ENCODE measurements at regions not wholly inside any gene's neighbourhood (a gene's known extent, or its start where the extent isn't known, plus 50 kb on each side); places are given as distances from the start of the nearest gene placed in this dataset.

GRCh38 chr13:73737214-73737613, 397.0 kb downstream of the KLF12 start:
- no peak for DNase-seq

DNA sequence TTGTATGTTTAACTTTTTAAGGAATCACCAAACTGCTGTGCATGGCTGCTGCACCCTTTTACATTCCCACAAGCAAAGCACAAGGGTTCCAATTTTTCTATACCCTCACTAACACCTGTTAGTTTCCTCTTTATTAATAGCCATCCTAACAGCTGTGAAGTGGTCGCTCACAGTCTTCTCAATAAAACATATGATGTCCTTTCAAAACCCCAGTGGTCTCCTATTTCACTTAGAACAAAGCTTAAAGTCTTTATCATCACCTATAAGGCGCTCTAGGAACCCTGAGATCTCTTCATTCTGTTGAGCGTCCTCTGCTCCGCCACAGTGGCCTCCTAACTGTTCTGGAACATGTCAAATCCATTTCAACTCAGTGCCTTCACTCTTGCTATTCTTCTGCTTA, 400.5 kb downstream of the KLF12 start:
- DNase-seq = no peak

DNA sequence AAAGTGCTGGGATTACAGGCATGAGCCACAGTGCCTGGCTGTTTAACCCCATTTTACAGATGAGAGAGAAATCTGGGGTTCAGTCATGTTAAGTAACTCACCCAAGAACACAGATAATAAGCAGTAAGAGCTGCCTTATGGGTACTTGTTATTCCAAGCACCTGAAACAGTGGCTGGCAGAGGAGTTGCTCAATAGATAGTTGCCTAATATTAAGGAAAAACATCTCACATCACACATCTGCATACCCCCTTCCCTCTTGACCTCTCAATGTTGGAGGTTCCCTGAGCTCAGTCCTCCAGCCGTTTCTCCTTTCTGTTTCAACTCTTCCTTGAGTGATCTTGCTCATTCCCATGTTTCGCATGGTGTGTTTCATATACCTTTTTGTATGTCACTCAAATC, 401.9 kb downstream of the KLF12 start:
- DNase-seq = no peak

DNA sequence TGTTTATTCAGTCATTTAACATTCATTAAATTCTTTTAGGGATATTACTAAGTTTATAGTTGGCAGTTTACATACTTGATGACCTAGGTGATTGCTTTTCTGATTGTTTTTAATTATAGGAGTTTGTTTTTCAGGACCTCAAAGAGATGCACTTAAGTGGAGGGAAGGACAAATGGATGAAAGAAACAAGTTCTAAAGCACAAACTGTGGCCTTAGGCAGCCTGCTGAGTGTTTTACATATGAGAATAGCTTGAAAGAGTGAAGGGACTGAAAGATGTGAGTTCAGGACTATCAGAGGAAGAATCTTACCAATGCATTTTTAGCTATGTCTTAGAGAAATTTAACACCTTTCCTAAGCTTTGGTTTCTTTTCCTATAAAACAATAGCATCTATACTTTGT, 402.6 kb downstream of the KLF12 start:
- DNase-seq = no peak

GRCh38 chr13:73730014-73730413, 404.2 kb downstream of the KLF12 start:
- DNase-seq = no peak

GRCh38 chr13:73729046-73729445, 405.2 kb downstream of the KLF12 start:
- no peak for DNase-seq

DNA sequence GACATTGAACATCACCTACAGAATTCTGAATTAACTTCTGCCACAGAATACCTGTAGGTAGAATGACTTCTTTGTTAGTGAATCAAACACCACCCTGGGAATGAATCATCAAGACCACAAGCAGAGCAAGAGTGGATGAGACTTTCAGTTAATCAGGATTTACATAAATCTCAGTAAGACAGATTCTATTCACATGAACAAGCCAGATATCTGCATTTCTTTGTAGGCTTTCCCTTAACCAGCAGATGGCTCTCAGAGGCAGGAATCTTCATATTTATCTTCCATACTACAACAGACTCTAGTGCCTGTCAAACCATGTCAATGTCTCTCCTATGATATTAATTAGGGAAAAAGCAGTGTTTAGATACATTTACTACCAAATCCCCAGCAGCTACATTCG, 412.1 kb downstream of the KLF12 start:
- no peak for DNase-seq

GRCh38 chr13:73721571-73721970, 412.6 kb downstream of the KLF12 start:
- DNase-seq = no peak

GRCh38 chr13:73720216-73720840, 413.9 kb downstream of the KLF12 start:
- DNase-seq = no peak

DNA sequence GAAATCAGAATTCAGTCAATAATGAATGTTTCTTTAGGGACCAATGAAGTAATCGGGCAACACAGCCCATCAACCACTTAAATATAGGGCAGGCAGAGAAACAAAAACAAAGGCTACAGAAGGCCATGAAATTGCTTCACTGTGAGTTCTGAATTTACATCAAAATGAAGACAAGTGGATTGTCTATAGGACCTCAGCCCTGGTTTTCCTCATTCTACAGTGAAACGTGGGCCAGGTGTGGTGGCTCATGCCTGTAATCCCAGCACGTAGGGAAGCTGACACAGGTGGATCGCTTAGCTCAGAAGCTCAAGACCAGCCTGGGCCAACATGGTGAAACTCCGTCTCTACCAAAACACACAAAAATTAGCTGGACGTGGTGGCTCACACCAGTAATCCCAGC, 416.0 kb downstream of the KLF12 start:
- DNase-seq = no peak

DNA sequence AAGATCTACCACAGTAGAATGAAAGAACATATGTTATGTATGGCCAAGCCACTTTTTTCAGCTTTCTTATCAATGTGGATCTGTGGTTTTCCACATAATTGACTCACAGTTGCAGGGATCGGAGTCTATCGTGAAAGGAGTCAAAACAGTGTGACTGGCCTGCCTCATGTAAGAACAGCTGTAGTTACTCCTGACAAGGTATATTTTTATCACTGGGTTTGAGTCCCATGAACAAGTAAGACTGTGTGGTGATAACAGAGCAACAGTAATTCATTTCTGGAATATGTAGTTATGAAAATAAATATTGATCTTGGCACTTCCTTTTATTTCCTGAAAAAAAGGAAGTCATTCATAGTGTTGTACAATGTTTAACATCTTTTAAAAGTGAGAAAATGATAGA, 416.6 kb downstream of the KLF12 start:
- DNase-seq = no peak

DNA sequence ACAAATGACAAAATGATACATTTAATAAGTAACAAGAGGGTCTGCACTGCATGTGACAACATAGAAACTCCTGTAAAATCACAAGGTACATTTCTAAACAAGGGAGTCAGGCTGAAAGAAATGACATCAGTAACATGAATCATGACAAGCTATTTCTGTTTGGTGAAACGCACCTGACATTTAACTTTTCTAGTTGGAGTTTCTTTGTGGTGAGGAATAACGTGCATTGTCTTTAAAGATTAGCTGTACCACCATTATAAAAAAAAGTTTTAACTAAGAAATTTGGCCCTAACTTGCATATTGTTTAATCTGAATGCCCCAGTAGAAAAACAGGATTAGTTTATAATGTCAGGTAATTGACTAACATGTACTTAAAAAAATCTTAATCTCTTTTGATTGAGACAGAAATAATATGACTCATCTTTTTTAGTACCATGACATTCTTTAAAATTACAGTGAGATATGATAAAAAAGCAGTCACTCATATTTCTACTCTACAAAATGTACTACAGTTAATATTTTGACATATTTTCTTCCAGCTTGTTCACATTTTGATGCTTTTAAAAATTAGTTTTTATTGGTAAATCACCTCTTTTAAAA, 418.2 kb downstream of the KLF12 start:
- DNase-seq = no peak

- DNase-seq = peak; percentile 12
Observed at GRCh38 chr13:73715114-73715910, 418.9 kb downstream of the KLF12 start.

DNA sequence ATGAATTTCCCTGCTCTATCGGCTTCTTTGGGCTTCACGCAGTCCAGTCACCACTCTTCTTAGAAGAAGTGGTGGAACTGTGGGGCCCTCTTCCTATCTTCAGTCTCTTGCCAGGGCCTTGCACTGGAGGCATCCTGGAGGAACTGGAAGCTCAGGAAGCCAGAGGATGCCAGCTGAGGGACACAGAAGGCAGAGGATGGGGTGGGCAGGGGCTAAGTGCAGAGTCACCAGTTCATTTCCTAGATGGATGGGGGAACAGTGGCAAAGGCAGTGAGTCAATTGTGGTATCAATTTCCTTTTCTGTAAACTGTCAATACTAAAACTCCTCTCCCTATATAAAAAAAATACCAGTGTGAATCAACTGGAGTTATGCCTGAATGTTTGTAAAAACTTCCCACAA, 419.7 kb downstream of the KLF12 start:
- DNase-seq = no peak

DNA sequence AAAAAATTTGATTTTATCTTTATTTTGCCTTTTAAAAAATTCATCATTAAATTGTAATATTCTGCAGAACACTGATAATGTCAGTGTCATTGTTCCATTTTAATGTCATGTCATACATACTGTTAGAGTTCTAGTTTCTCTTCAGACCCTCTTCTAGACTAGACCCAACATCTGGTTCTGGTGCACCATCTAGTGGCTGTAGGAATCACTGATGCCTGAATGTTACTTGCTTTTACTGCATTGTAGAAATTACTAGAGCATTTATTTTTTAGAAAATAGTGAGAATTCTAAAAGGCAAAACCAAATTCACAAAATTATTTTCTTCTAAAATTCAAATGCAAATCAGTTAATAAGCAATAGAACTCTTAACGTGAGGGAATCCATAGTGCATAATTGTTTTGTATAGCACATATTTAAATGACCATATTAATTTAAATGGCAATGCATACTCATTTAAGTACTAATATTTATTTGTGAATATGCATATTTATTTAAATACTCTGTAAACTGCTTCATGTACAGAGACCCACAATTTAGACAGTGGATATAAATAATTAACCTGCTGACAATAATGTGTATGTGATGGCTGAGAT, 425.7 kb downstream of the KLF12 start:
- DNase-seq = peak; percentile 23

DNA sequence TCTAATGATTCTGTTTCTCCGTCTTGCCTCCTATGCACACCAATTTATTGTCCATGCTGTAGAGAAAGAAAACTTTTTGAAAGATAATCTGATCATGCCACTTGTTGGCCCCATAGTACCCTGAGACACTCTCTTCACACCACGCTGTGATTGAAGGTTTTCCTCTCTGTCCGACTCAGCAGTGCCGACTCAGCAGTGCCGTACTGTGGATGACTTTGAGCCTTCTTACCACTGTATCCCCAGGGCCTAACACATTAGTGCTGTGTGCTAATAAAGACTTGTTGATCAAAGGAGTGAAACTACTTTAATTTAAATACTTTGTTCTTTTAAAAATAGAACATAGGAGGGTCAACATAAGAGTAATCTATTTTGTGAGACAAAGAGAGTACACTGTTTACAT, 429.6 kb downstream of the KLF12 start:
- DNase-seq = no peak

GRCh38 chr13:73703606-73704005, 430.6 kb downstream of the KLF12 start:
- no peak for DNase-seq

GRCh38 chr13:73702419-73703071, 431.7 kb downstream of the KLF12 start:
- DNase-seq = peak; percentile 6

DNA sequence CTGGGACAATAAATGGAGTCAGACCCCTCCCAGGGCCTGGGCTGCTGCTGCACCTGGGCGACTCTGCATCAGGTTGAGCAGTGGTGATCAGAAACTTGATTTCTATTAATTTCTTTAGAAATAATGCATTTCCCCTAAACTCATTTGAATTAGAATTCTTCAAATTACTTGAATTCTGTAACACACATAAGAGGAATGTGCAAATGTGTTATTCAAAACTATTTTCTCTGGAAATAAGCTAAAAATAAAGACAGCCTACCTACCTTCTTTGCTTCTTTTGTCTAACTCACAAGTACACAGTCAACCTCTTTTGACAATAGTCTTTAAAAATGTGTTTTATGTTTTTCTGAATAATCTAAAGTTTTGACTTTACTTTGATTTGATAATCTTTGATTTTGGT, 433.0 kb downstream of the KLF12 start:
- DNase-seq = no peak

DNA sequence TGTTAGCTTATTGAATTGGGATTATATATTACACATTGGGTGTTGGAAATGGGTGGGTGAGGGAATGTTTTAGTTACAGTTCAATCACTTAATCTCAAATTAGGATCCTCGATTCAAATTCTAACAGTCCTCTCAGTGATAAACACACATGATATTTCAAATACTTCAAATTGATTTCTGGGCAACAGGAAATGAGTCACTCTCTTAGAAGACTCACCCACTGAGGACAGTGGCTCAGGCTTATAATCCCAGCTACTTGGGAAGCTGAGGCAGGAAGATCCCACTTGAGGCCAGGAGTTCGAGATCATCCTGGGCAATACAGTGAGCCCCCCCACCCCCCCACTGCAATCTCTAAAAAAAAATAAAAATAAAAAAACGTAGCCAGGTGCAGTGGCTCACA, 435.3 kb downstream of the KLF12 start:
- DNase-seq = no peak

DNA sequence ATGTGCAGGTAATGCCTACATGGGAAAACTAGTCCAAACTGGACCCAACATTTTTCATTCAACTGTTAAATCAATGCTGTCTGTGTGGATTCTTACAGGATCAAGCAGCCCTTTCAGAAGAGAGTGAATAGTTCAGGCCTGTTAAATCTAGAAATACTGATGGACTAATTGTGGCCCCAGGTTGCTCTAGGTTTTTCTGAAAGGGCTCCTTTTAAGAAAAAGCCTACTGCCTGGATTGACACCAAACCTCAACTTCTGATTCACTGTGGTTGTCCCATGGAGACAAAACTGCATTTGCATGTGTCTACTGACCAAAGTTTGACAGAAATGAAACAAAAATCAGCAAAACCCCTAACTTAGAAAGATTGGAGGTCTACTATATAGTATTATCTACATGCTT, 437.0 kb downstream of the KLF12 start:
- DNase-seq = no peak

DNA sequence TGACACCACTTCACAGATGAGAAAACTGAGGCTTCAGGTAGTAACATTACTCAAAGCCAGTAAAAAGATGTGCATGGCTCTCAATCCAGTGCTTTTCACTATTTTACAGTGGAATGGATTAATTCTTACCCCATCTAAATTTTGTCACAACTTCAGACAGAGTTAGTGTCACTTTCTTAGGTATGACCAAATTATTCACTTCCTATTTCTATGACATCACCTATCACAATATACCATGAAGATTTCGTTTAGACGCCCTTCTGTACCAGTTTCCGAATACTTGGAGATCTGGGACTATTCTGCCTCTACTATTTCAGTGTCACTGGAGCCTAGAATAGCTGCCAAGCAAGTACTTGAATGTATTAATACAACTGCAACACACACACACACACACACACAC, 437.5 kb downstream of the KLF12 start:
- DNase-seq = no peak

DNA sequence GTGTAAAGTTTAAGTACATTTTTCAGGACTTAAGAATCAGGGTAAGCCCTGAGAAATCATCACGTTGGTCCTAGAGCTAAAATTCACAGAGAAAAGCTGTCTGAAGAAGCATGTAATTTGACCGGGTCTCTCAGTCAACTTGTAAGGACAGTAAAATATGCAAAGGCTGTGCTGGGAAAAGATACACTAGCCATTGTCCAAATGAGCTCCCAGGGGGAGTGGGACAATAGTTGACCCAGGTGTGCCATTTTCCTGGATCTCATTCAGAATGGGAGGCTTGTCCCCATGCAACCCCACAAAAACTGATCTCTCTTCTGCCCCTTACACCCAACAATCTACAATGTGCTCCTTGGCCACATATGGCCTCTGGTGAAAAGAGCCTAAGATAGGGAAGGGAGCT, 437.9 kb downstream of the KLF12 start:
- DNase-seq = no peak

DNA sequence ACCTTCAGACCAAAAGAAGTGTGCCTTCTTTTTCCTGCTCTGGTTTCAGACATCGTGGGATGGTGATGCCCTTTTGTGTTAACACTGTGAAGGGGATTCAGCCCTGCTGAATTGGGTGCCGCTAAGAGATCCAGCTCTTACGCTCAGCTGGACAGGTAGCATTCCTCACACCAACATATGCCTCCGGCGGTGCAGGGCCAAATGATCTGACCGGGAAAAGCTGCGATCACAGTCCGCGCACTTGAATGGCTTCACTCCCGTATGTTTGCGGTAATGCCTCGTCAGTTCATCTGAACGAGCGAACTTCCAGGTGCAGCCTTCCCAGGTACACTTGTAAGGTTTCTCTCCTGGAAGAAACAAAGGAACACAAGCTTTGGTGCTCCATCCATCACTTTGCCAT, 438.9 kb downstream of the KLF12 start:
- DNase-seq = no peak
